SKM-1 (cell line): ENCODE measurements at regions not wholly inside any gene's neighbourhood (a gene's known extent, or its start where the extent isn't known, plus 50 kb on each side); places are given as distances from the start of the nearest gene placed in this dataset.

Experiments
- DNase-seq: peaks from one replicate; lab custom pipeline; 2025; ENCODE audit not compliant: unreplicated experiment; lab: John Stamatoyannopoulos, UW

DNA sequence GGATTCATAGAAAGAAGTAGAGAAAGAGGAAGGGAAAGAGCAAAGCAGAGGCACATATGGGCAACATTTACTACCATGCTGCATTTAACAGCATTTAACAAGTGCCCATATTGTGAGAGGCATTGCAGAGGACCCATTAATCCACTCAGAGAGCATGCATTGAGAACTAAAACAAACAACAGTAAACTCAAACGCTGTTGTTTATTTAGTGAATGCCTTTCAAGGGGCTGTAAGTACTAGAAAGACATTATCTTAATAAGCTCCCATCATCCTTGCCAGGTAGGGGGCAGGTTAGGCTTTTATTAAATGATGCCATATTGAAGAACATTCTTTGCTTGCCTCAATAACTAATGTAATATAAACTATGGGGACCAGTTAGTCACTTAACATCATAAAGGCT is 254.3 kb upstream of the DAB1 start:
- no peak for DNase-seq

DNA sequence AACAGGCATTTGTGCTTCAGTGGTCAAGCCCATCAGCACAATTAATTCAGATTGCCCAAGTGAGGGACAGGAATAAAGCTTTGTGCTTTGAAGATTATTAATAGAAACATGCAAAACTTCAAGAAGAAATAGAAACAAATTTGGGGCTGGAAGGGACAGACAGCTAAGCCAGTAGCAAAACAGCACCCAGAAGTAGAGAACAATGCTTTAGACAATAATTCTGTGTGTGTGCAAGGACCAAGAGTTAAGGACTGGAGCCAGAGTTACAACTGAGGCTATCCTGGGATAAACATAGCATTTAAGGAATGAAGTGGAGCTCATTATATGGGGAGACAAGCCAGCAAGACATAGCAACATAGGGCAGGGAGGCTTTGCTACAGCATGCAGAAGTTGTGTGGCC is 251.9 kb upstream of the DAB1 start:
- no peak for DNase-seq

DNA sequence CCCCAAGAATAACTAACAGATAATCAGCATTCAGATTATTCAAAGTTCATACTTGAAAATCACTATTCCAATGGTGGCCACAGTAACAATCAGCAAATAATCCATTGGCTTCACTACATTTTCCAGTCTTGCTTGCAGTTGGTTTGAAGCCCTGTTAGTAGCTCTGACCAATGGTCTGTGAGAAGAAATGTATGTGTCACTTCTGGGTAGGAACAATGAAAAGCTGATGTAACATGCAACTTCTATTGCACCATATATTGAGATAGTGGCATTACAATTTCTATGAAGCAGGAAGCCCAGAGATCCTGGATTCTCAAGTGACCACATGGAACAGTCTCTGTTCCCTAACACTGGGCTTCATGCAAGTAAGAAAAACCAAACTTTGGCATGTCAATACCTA is 250.9 kb upstream of the DAB1 start:
- no peak for DNase-seq

DNA sequence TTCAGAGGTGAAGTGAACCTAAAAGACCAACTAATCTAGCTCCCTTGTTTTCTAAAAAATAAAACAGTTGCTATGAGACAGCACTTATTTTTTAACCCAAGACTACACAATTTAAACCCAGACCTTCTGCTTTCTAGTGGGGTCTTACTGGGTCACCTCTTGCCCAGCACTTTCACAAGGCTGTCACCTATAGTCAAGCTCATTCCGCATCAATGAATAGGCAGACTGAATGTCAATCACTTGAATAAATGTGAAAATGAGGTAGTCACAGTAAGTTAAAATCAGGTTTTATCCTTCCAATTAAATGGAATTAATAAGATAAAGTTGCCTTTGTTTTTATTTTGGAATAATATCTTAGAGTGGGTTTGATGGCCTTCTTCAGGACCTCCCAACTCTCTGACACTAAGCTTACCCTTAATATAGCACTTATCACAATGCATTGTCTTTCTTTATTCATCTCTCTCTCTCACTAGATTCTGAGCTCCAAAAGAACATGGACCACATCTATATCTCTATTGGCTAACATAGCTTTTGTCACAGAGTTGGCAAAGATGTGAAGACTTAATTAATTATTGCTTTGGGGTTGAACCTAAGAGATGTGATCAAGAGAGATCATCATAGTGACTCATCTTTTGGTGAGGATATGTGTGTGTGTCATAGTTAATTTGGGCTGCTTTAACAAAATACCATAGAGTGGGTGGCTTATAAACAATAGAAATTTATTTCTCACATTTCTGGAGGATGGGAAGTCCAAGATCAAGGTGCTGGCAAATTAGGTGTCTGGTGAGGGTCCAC is 248.7 kb upstream of the DAB1 start:
- no peak for DNase-seq

DNA sequence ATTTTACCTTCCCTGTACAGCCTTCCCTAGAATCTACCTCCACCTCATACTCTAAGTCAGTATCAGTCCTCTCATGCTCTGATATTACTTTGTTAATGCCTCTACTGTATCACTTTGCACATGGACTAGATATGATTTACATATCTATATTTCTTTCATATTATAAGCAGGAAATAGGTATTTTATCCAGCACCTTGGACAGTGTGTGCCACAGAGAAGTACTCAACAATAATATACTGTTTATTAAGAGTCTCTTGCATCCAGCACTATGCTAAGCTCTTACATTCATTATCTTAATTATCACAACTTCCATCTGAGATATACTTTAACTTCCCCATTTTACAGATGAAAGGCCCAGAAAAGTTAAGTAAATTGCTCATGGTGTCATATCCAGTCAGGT is 247.9 kb upstream of the DAB1 start:
- DNase-seq: no peak

DNA sequence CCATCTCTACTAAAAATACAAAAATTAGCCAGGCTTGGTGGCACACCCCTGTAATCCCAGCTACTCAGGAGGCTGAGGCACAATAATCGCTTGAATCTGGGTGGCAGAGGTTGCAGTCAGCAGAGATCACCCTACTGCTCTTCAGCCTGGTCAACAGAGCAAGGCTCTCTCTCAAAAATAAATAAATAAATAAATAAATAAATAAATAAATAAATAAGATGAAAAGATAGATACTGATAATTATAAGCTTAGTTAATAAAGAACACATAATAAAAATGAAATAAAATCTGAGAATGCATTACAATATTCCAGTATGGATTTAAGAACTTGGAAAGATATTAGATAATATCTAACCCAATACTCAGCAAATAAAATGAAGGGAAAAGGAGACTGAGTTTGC is 235.9 kb upstream of the DAB1 start:
- no peak for DNase-seq

DNA sequence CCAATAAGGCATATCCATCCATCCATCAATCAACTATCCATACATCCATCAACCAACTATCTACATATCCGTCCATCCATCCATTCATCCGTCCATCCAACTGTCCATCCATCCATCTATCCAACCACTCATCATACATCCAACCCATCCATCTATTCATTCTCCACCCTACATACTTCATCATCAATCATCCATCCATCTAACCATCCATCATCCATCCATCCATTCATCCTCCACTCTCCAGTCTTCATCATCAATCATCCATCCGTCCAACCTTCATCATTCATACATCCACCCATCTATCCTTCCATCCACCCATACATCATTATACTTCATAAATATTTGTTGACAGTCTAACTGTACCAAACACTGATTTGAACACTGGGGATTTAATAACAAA is 231.3 kb upstream of the DAB1 start:
- no peak for DNase-seq

DNA sequence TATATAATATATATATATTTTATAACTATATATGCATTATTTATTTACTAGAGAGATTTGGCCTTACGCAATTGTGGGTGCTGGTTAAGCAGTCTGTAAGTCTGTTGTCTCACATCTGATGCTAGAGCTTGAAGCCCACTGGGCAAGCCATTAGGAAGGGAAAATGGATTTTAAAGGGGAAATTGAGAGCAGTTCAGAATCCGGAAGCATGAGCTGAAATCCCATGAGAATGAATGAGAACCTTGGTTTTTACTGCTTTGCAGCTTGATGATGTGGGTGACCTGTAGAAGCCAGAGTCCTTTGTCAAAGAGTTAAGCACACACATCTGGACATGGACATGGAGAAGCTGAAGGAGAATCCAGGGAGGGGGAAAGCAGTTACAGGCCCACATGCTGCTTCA is 220.8 kb upstream of the DAB1 start:
- DNase-seq: no peak

DNA sequence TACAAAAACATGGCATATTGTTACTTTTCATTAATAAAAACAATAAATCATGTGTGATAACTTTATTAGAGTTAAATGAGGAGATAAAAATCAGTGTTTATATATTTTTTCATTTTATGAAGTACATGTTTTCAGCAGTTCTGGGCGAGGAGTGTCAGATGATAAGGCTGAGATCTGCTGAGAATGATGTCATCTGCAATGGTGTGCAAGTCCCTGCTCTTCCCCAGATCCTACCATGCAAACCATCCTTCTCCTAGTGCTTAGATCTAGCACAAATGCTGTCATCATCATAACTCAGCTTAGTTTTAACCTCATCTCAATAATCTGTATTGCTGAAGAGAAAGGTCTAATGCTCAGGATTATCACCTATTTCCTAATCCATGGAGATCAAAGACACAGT is 214.4 kb upstream of the DAB1 start:
- no peak for DNase-seq

DNA sequence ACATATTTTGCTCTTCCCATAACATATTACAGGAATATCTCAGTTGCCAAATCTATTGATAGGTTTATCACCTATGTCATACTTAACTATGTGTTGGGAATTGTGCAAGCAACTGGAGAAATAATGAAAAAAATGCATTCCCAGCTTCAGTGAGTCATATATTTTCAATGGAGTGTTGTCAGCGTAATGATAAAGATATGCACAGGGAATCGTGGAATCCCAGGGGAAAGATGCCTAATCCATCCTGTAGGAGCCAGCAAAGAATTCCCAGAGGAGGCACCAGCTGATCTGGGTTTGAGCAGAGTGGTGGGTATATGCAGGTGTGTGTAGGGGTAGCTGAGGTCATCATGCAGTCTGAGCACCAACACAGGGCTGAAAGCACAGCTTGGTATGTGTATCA is 213.3 kb upstream of the DAB1 start:
- no peak for DNase-seq

DNA sequence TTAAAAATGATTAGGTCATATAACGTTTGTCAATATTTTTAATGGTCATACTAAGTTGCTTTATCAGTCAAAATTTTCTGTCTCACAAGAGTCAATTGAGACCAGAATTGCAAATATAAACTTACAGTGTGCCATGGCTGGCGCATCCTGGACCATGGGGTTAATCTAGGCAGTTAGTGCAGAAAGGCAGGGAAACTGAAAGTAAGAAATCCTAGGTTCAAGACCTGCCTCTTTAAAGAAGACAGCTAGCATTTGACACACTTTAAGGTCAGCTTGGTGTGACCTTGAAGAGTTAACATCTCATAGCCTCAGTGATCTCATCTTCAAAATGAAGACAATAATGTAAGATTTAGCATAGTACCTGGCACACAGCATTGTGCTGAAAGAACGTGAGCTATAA is 210.0 kb upstream of the DAB1 start:
- no peak for DNase-seq

DNA sequence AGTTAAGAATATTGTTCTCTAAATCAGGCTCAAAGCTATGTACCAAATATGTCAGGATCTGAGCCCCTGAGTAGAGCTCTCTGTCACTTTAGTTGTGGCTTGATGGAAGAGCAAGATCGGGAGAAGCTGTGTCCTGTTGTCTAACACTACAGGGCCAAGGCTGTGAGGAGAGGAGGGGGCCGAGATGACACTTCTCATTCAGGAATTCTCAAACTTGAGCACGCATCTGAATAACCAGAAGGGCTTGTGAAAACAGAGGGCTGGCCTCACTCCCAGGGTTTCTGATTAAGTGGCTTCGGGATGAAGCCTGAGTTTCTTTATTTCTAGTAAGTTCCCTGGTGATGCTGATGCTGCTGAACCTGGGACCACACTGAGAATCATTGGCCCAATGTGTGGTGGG is 209.2 kb upstream of the DAB1 start:
- DNase-seq: no peak

DNA sequence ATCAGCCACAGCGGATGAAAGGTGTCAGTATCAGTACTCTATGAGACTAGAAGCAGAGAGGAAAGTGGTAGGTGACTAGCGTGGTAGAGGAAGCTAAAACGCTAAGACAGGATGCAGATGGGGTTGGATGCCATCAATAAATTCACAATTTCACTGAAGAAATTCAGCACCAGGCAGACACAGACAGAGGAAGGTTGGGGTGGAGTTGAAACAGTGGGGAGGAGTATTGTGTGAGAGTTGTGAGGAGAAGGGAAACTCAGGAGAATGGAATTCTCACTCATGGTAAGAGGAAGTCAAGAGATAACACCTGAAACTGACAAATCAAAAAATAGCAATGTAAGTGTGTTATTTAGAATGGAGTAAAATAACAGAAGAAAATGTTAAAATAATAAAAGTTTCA is 208.5 kb upstream of the DAB1 start:
- no peak for DNase-seq

DNA sequence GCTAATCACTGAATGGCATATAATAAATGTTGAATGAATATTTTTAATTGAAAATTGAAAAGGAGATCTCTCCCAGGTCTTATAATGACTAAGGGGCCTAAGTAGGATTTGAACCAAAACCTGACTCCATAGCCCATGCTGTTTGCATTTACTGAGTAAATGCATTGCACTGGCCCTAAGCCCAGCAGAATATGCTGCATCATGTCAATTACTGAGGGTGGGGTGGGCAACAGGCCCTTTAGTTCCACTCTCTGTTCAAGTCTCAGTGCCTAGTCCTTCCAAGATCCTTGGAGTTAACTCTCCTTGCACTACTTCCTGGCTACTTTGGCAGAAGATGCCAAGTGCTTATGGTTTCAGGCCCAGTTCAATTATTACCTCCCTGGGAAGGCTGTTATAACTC is 203.8 kb upstream of the DAB1 start:
- DNase-seq: no peak

DNA sequence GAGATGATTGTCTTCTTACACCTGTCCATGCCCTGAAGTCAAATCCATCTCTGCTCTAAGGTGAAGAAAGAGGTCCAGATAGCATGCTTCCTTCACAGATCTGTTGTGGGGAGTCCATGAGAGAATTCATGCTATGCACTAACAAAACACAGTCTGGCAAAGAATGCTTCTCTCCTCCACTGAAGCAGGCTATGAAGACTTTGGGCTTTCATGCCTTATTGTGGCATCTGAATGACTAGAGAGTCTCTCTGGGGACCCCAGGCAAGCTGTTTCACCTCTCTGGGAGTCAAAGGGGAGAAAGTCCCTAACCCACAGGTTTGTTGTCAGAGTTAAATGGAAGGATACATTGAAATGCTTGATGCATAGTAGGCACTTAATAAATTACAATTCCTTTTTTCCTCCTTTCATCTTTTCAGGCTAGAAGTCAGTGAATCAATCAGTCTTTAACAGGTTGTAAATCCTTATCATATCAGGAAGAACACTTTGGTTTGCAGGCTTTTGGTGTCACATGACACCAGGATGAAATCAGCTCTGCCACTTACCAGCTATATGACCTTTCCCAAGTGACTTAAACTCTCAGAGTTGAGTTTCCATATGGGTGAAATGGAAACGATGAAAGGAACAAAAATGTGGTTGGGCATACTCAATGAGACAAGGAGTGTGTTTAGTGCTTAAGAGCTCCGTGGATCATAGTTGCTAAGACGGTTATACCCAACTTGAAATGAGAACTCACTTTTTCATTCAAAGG is 200.1 kb upstream of the DAB1 start:
- no peak for DNase-seq

DNA sequence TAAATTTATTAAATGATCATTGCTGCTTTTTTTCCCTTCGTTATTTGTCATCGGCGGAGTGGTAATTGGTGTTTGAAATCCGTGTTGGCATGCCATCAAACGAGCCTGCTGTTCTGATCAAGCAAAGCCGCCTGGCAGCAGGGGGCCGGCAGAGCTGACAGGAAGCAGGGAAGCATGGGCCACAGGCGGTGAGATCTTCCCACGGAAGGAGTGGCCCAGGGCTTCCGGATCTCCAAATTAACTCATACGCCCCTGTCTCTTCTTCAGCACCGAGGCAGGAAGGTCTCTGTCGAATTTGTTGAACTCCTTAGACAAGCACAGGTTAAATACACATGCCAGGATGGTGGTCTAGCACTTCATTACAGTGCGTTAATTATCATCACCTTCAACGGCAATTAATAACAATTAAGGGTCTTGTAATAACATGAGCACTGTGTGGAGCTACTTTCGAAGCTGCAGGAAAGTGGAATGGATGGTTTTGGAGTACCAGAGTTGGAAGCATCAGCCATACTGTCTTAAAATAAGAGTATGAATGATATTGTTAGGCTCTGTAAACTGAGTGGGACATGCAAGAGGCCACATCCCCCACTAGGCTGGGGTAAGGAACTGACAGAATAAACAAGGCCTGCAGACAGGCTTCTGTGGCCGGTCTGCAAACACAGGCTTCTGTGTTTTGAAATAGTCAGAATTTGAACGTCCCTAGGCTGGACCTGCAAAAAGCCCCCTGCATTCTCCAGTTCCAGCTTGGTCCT is 199.4 kb upstream of the DAB1 start:
- DNase-seq: no peak

DNA sequence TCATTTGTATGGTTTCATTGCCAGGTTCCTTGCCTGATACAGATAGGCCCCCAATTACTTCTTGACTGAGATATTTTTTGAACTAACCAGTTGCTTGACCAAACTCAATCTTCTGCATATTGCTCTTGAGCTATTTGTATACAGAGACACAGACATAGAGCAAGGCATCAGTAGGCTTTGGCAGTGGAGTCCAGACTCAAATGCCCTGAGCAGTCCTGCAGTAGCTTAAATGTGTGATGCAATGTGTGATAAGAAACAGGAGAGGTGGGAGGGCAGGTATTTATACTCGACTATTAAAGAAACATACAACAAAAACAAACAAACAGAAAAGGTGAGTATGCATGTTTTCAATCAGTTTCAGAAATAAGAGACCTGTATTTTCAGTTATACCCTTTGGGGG is 197.9 kb upstream of the DAB1 start:
- no peak for DNase-seq

DNA sequence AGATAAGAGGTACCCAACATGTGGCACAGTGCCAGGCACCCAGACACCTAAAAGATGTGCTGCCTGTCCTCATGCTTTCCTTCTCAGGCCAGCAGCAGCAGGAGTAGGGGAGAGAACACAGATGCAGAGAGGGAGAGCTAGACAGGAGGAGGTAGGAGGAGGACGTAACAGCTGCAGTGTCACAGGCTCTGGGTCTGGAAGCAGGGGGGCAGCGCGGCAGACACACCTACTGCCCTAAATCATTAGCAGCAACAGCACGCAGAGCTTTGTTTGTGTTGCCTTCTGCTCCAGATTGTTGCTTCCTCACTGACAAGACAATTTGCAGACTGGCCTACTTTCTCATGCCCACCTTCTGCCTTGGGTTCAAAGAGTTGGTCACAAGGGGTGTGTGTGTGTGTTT is 196.7 kb upstream of the DAB1 start:
- no peak for DNase-seq

DNA sequence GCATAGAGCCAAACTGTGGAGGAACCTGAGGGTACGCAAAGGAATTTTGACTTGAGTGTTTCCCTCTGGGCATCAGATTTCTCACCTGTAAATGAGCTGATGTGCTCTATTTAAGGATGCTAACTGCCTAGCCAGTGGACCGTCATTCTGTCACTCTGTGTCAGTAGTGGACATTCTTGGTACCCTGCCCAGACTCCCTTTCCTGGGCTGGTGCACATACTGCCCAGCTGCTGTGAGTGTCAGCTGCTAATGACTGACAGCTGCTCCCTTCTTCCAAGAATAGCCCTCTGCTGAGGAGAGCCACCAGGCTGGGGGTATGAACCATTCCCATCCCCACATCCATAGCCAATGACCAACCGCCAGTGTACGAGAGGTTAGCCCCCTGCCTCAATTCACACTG is 193.1 kb upstream of the DAB1 start:
- DNase-seq: no peak

DNA sequence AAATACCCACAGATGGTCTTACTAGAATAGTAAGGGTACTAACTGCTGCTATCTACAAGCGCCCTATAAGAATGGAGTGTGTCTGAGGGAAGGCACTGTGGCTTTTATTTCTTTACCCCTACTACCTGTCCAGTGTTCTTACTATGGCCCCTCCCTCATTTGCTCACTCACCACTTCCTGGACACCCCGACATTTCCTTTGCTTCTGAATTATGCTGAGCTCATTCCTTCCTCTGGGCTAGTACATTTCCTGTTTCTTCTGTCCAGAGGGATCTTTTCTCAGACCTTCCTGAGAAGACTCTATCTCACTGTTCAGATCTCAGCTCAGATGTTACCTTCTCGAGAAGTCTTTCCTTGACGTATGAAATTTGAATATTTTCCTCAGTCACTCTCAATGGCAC is 192.1 kb upstream of the DAB1 start:
- DNase-seq: no peak

DNA sequence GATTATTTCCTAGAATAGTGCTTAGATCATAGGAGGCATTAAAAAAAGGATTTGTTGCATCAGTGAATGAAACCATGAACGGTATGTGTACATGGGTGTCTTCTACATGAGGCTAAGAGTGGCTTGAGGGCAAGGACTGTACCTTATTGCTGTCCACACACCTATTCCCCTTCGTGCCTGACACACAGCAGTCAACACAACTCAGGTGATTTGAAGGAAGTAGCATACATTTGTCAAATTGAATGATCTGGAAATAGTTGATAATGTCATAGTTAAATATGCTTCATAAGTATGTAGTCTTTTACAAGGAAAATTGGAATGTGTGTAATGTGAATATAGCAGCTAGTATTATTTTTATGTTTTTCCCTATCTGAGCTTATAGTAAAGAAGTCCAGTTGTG is 189.0 kb upstream of the DAB1 start:
- no peak for DNase-seq

DNA sequence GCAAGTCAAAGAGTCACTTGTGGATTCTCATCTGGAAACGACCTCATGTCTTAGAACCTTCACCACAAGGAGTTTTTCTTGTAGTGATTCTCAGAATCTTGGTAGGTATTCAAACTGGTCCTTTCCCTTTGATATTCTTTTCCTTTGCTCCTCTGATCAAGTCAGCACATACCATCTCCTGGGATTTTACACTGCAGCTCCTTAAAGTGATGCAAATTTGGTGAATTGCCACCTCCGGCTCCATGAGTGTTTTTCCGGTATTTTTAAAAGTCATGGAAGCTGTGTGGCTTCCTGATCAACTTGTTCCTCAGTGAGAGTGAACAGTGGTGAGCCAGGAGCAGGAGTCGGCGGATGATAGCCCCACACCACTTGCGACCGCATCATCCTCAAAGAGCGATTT is 182.1 kb upstream of the DAB1 start:
- DNase-seq: no peak
